B cell (primary cell): ENCODE measurements at regions not wholly inside any gene's neighbourhood (a gene's known extent, or its start where the extent isn't known, plus 50 kb on each side); places are given as distances from the start of the nearest gene placed in this dataset.
"Not testable (repeated sequence)": the region's sequence is repeated elsewhere in the genome, so short reads cannot be mapped to it uniquely, and the experiment has no call there.

Source experiments
- ATAC-seq: fragments of 200-7000 bp; cut with Tn5 transposase; one replicate; pipeline ENCODE4 v1.10.0; 2021; ENCODE audit warnings: low read depth, mild to moderate bottlenecking, moderate number of reproducible peaks, moderate library complexity
- CTCF ChIA-PET: fragments of 350-600 bp; sonication (Branson Sonifier 250); formaldehyde crosslinking; loops from one replicate; lab custom pipeline; 2021; ENCODE audit warnings: antibody characterized with exemption, inconsistent platforms; lab: Charles Lee
- POLR2A ChIA-PET: fragments of 350-600 bp; sonication (Branson Sonifier 250); formaldehyde crosslinking; loops from one replicate; lab custom pipeline; 2021; ENCODE audit warnings: antibody characterized with exemption; lab: Charles Lee
- DNase-seq: peaks from one replicate; pipeline ENCODE4 v3.0.0; 2013
- H2AFZ ChIP-seq: 2 replicates; pipeline ENCODE4 v1.6.1; 2012; ENCODE audit warnings: mild to moderate bottlenecking, low read depth, low read length; ENCODE audit not compliant: insufficient read depth, poor library complexity, severe bottlenecking
- H3K27ac ChIP-seq, 2 donors: 1 replicate in 1 of 2; 2 replicates in 1 of 2; pipeline ENCODE4 v1.5.1; 2012 to 2013; ENCODE audit warnings: low read length in 2 of 2, mild to moderate bottlenecking in 2 of 2, moderate library complexity in 1 of 2
- H3K27me3 ChIP-seq, 4 experiments: fragments of 200-600 bp in 1 of 4; sonication (generic) in 1 of 4; replicated peaks in 1 of 4; 1 replicate in 2 of 4; 2 replicates in 2 of 4; pipeline versions ENCODE4 v1.6.1 to v1.7.0; 2013 to 2016; ENCODE audit warnings: low read length in 3 of 4, mild to moderate bottlenecking in 2 of 4, mixed read lengths in 1 of 4, moderate library complexity in 1 of 4; ENCODE audit not compliant: insufficient read depth in 4 of 4, control insufficient read depth in 3 of 4; ENCODE audit errors: control extremely low read depth in 1 of 4
- H3K36me3 ChIP-seq, 2 experiments: replicated peaks in 1 of 2; 1 replicate in 1 of 2; 2 replicates in 1 of 2; pipeline versions ENCODE4 v1.6.1 to v1.7.1; 2013; ENCODE audit warnings: low read length in 1 of 2; ENCODE audit not compliant: insufficient read depth in 2 of 2, control insufficient read depth in 1 of 2; ENCODE audit errors: control extremely low read depth in 1 of 2, extremely low read depth in 1 of 2
- H3K4me1 ChIP-seq, 2 donors: fragments of 200-600 bp in 1 of 2; sonication (generic) in 1 of 2; 1 replicate in 1 of 2; 2 replicates in 1 of 2; pipeline versions ENCODE4 v1.5.1 to v1.6.1; 2013 to 2017; ENCODE audit warnings: low read length in 2 of 2; ENCODE audit not compliant: control insufficient read depth in 2 of 2, insufficient read depth in 2 of 2
- H3K4me2 ChIP-seq: replicated peaks from 2 replicates; pipeline ENCODE3; 2012; ENCODE audit warnings: mild to moderate bottlenecking, low read depth, low read length; ENCODE audit not compliant: poor library complexity, severe bottlenecking
- H3K4me3 ChIP-seq, 5 experiments: fragments of 200-600 bp in 1 of 5; sonication (generic) in 1 of 5; 1 replicate in 3 of 5; 2 replicates in 2 of 5; pipeline versions ENCODE4 v1.5.1 to v1.7.0; 2011 to 2016; ENCODE audit warnings: low read length in 4 of 5, mild to moderate bottlenecking in 4 of 5, low read depth in 2 of 5, control low read depth in 1 of 5, moderate library complexity in 1 of 5; ENCODE audit not compliant: insufficient read depth in 1 of 5; ENCODE audit errors: control extremely low read depth in 1 of 5, extremely low read depth in 1 of 5
- H3K79me2 ChIP-seq: fragments of 200-600 bp; sonication (generic); one replicate; pipeline ENCODE4 v1.6.0; 2016; ENCODE audit warnings: low read length; ENCODE audit not compliant: control insufficient read depth, insufficient read depth
- H3K9ac ChIP-seq: fragments of 200-600 bp; sonication (generic); 2 replicates; pipeline ENCODE4 v1.6.1; 2017; ENCODE audit warnings: mild to moderate bottlenecking, low read length, moderate library complexity
- H3K9me3 ChIP-seq, 3 donors: one replicate each; pipeline versions ENCODE4 v1.6.1 to v1.7.1; 2013; ENCODE audit warnings: low read length in 2 of 3; ENCODE audit not compliant: control insufficient read depth in 2 of 3, insufficient read depth in 1 of 3; ENCODE audit errors: control extremely low read depth in 1 of 3
- H4K20me1 ChIP-seq: 2 replicates; pipeline ENCODE4 v1.6.0; 2012; ENCODE audit warnings: mild to moderate bottlenecking, low read length; ENCODE audit not compliant: insufficient read depth, control insufficient read depth, poor library complexity, severe bottlenecking
- H3K27ac Mint-ChIP-seq: one replicate; pipeline ENCODE4 v1.8.0; 2021; ENCODE audit warnings: mixed read lengths
- H3K27me3 Mint-ChIP-seq: one replicate; pipeline ENCODE4 v1.8.0; 2021; ENCODE audit warnings: mixed read lengths
- H3K4me1 Mint-ChIP-seq: one replicate; pipeline ENCODE4 v1.8.0; 2021; ENCODE audit warnings: mixed read lengths
- H3K4me3 Mint-ChIP-seq: one replicate; pipeline ENCODE4 v1.8.0; 2021; ENCODE audit warnings: mixed read lengths
- H3K9me3 Mint-ChIP-seq: one replicate; pipeline ENCODE4 v1.8.0; 2022; ENCODE audit warnings: mixed read lengths; ENCODE audit not compliant: insufficient read depth
- CTCF ChIP-seq: fragments of 200-600 bp; IDR thresholded peaks from one replicate; pipeline ENCODE4 v1.8.0; 2022; ENCODE audit warnings: antibody characterized with exemption, mild to moderate bottlenecking
- EZH2 ChIP-seq: IDR thresholded peaks from 2 replicates; pipeline ENCODE4 v1.6.1; 2012; ENCODE audit warnings: borderline replicate concordance, low read depth, mild to moderate bottlenecking, moderate library complexity, low read length; ENCODE audit not compliant: insufficient read depth, poor library complexity, severe bottlenecking
- WGBS: methylation state at CpG from one replicate; pipeline ENCODE4 v1.1.5; 2013; ENCODE audit warnings: missing lambda C conversion rate; ENCODE audit not compliant: insufficient coverage; 5-methylcytosine and 5-hydroxymethylcytosine counted together
- intact Hi-C: fragments of 100-400 bp; cut with micrococcal nuclease; formaldehyde crosslinking; loops from one replicate; pipeline ENCODE4 v1.10.0; 2022

GRCh38 chr3:171981271-171981605, 58.1 kb upstream of the FNDC3B start:
- ATAC-seq, result no peak
- Histone ChIP-seq H3K4me2 (no peak overlapping the region), H3K27me3 (peaks cover 0 to 5% (median 0%) of the 10 kb centered on the region in 4 experiments), H3K9me3 (peaks cover 0 to 4% (median 4%) of the 10 kb centered on the region in 3 donors), H3K9ac (no peak overlapping the region), H3K4me3 (no peak overlapping the region), H4K20me1 (no peaks in the 10 kb centered on the region), H3K4me1 (no peaks in the 10 kb centered on the region), H2AFZ (no peak overlapping the region), H3K36me3 (no peaks in the 10 kb centered on the region), H3K27ac (no peak overlapping the region), H3K79me2 (no peaks in the 10 kb centered on the region)
- Mint-ChIP-seq H3K27me3 (peaks cover 12% of the 10 kb centered on the region), H3K27ac (no peak overlapping the region), H3K9me3 (peaks cover 4% of the 10 kb centered on the region), H3K4me1 (peaks cover 4% of the 10 kb centered on the region), H3K4me3 (no peak overlapping the region)
- DNase-seq, result no peak
- TF ChIP-seq EZH2, result no peak
- no peak for TF ChIP-seq CTCF
- WGBS, result no CpG with 5 or more reads among the region's 1 CpG
- intact Hi-C loops, result no loop called here
- CTCF ChIA-PET, result no interaction called here
- POLR2A ChIA-PET, result no interaction called here

- H3K9me3 ChIP-seq, result peaks cover 0 to 2% (median 0%) of the 10 kb centered on the region in 3 donors
- Mint-ChIP-seq H3K9me3 (peaks cover 4% of the 10 kb centered on the region), H3K4me3 (no peak overlapping the region), H3K4me1 (peaks cover 3% of the 10 kb centered on the region), H3K27ac (no peak overlapping the region), H3K27me3 (peaks cover 12% of the 10 kb centered on the region)
- no peaks in the 10 kb centered on the region for H4K20me1 ChIP-seq
- ChIA-PET CTCF (no interaction called here), POLR2A (no interaction called here)
- no peaks in the 10 kb centered on the region for H3K36me3 ChIP-seq
- no peak for ATAC-seq
- TF ChIP-seq EZH2 (no peak), CTCF (no peak)
- intact Hi-C loops, result no loop called here
- no peak overlapping the region for H3K4me2 ChIP-seq
- no peak overlapping the region for H3K27ac ChIP-seq
- no peak overlapping the region for H2AFZ ChIP-seq
- no peak overlapping the region for H3K4me3 ChIP-seq
- H3K4me1 ChIP-seq, result no peaks in the 10 kb centered on the region
- no peak for DNase-seq
- no peak overlapping the region for H3K9ac ChIP-seq
- H3K27me3 ChIP-seq, result peaks cover 0 to 5% (median 0%) of the 10 kb centered on the region in 4 experiments
- WGBS, result no CpG with 5 or more reads among the region's 2 CpGs
- H3K79me2 ChIP-seq, result no peaks in the 10 kb centered on the region
Measured at GRCh38 chr3:171982828-171983227, 56.5 kb upstream of the FNDC3B start.

GRCh38 chr3:171983685-171984084, 55.7 kb upstream of the FNDC3B start:
- H2AFZ ChIP-seq, H3K4me2 ChIP-seq, H3K79me2 ChIP-seq, intact Hi-C loops, POLR2A ChIA-PET, H3K27me3 ChIP-seq, H3K4me1 Mint-ChIP-seq, H3K9me3 Mint-ChIP-seq, H3K9me3 ChIP-seq, H3K27ac ChIP-seq, H3K4me3 ChIP-seq, ATAC-seq, H3K27ac Mint-ChIP-seq, CTCF ChIA-PET, H4K20me1 ChIP-seq, DNase-seq, H3K9ac ChIP-seq, H3K36me3 ChIP-seq, H3K4me3 Mint-ChIP-seq, H3K4me1 ChIP-seq: not testable (repeated sequence)
- WGBS, result 89% methylated on average over 1 of the region's 8 CpGs
- peaks cover 12% of the 10 kb centered on the region for H3K27me3 Mint-ChIP-seq
